HEK293 (cell line): ENCODE measurements at regions not wholly inside any gene's neighbourhood (a gene's known extent, or its start where the extent isn't known, plus 50 kb on each side); places are given as distances from the start of the nearest gene placed in this dataset.

Experiments
- CTCF ChIP-seq: fragments of 450-650 bp; formaldehyde crosslinking; IDR thresholded peaks from 2 replicates; pipeline ENCODE4 v1.5.1; 2016; ENCODE audit warnings: missing biosample characterization, missing genetic modification characterization
- ELK4 ChIP-seq: IDR thresholded peaks from 2 replicates; pipeline ENCODE4 v1.6.1; 2011; ENCODE audit warnings: mild to moderate bottlenecking, low read depth, low read length, borderline replicate concordance
- GLI4 ChIP-seq: fragments of 450-650 bp; formaldehyde crosslinking; IDR thresholded peaks from 2 replicates; pipeline ENCODE4 v1.5.1; 2016; ENCODE audit warnings: missing biosample characterization, missing genetic modification characterization
- PRDM10 ChIP-seq: fragments of 450-650 bp; formaldehyde crosslinking; IDR thresholded peaks from 2 replicates; pipeline ENCODE4 v1.5.1; 2016; ENCODE audit warnings: missing biosample characterization, missing genetic modification characterization
- ZNF26 ChIP-seq: fragments of 450-650 bp; formaldehyde crosslinking; IDR thresholded peaks from 2 replicates; pipeline ENCODE4 v1.5.1; 2016; ENCODE audit warnings: missing biosample characterization, missing genetic modification characterization
- ZNF629 ChIP-seq: fragments of 450-650 bp; formaldehyde crosslinking; IDR thresholded peaks from 2 replicates; pipeline ENCODE4 v1.5.1; 2017; ENCODE audit warnings: missing biosample characterization, missing genetic modification characterization
- ZNF747 ChIP-seq: fragments of 450-650 bp; formaldehyde crosslinking; IDR thresholded peaks from 2 replicates; pipeline ENCODE4 v1.5.1; 2016; ENCODE audit warnings: missing biosample characterization, missing genetic modification characterization
- TF ChIP-seq, protein P1 (sequence below): fragments of 450-650 bp; formaldehyde crosslinking; IDR thresholded peaks from 2 replicates; pipeline ENCODE4 v1.5.1; 2016; ENCODE audit warnings: missing biosample characterization, missing genetic modification characterization

GRCh38 chr2:224195925-224196571 lies 157.0 kb upstream of the SERPINE2 start:
- TF ChIP-seq ZNF629 (tag by site-specific recombination) (no peak), CTCF (tag by site-specific recombination) (no peak), ZNF26 (tag by site-specific recombination) (no peak), ZNF747 (no peak), PRDM10 (tag by site-specific recombination) (no peak), GLI4 (tag by site-specific recombination) (no peak), ELK4 (no peak)
- TF ChIP-seq, protein P1, sequence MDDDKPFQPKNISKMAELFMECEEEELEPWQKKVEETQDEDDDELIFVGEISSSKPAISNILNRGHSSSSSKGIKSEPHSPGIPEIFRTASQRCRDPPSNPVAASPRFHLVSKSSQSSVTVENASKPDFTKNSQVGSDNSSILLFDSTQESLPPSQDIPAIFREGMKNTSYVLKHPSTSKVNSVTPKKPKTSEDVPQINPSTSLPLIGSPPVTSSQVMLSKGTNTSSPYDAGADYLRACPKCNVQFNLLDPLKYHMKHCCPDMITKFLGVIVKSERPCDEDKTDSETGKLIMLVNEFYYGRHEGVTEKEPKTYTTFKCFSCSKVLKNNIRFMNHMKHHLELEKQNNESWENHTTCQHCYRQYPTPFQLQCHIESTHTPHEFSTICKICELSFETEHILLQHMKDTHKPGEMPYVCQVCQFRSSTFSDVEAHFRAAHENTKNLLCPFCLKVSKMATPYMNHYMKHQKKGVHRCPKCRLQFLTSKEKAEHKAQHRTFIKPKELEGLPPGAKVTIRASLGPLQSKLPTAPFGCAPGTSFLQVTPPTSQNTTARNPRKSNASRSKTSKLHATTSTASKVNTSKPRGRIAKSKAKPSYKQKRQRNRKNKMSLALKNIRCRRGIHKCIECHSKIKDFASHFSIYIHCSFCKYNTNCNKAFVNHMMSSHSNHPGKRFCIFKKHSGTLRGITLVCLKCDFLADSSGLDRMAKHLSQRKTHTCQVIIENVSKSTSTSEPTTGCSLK (tag by site-specific recombination): no peak
